GM18517 (cell line): ENCODE measurements at regions not wholly inside any gene's neighbourhood (a gene's known extent, or its start where the extent isn't known, plus 50 kb on each side); places are given as distances from the start of the nearest gene placed in this dataset.

ENCODE experiments used
- ATAC-seq: cut with Tn5 transposase; IDR thresholded peaks from one replicate; pipeline ENCODE4 v1.9.1; 2021; ENCODE audit warnings: mild to moderate bottlenecking, moderate library complexity; ENCODE audit not compliant: unreplicated experiment

DNA sequence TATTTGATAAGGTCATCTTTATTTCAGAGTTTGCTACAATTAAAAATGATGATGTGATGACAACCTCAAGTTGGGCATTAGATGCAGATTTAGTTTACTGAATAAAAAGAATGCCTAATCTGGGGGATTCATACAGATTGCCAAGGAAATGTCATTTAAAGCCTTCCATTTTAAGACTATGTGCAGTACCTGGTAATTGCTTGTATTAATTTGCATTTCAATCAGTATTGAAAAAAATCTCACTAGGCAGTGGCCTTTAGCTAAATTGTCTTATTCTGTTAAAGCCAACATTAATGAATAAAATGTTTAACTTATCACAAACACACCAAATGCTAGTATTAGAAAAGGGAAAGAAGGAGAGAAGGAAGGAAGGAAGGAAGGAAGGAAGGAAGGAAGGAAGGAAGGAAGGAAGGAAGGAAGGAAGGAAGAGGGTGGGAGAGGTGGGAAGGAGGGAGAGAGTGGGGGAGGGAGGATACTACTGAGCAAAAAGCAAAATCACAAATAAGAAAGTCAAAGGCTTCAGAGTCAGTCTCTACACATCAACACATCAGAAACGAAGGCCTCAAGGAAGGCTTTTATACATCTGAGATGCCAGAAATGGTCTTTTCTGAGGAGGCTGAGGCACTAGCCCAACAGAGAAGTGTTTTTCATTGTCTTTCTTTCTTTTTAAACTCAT lies 271.1 kb upstream of the CLEC14A start:
- ATAC-seq, result no peak

GRCh38 chr14:38524636-38525509 lies 269.0 kb upstream of the CLEC14A start:
- ATAC-seq, result no peak

DNA sequence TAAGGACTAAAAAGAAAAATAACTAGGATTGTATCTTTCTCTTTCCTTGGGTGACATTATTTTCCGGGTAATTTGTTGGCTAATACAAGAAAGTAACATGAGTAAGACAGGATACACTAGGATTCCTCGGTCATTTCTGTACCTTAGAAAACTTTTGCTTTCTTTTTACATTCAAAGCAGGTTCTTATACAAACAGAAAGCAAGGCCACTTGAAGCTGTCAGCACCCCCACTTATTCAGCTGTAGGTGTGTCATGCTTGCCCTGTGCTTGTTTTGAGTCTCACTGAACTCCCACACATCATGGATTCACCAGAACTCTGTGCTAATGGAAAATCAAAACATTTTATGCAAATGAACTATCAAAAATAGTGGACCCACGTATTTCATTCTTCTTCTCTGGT lies 266.8 kb upstream of the CLEC14A start:
- ATAC-seq, result no peak

DNA sequence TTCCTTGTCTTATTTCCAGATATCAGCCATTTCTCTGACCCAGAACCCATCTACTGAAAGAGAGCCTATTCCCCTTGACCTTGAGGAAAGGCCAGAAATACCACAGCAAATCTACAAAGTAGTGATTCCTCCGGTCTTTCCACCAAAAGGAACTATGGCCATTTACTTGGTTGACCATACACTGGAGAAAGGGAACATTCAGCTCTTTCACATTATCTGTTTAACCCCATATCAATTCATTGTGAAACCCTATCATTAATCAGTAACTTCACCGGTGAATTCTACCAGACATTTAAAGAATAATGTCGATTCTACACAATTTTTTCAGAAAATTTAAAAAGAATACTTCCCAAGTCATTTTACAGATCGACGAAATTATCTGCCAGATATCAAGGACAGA lies 265.7 kb upstream of the CLEC14A start:
- ATAC-seq, result no peak

DNA sequence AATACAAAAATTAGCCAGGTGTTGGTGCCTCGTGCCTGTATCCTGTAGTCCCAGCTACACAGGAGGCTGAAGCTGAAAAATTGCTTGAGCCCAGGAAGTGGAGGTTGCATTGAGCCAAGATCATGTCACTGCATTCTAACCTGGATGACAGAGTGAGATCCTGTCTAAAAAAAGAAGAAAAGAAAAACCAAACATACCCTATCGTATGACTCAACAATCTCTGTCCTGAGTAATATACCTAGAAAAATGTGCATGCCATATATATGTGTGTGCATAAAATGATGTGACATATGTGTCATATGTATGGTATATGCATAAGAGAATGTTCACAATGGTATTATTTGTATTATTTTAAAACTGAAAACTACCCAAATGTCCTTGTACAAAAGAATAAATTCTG lies 261.5 kb upstream of the CLEC14A start:
- no peak for ATAC-seq

DNA sequence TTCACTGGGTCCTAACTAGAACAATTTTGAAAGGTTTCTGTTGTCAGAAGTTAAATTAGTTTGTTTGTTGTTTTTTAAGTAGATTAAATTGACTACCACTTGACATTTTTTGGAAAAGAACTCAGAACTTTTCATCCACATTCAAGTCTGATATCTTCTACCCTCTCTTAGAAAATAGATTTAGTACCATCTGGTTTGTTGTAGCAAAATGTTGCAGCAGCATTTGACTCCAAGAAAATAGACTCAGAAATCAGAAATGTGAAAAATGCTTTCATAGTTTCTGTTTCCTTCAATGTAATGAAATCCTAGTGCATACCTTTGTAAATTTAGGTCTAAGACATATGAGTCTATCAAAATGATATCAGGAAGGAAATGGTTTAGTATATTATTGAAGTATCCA lies 256.3 kb upstream of the CLEC14A start:
- no peak for ATAC-seq

GRCh38 chr14:38507299-38507698 lies 251.4 kb upstream of the CLEC14A start:
- no peak for ATAC-seq

- no peak for ATAC-seq
These were observed 250.0 kb upstream of the CLEC14A start for GRCh38 chr14:38505973-38506249.

GRCh38 chr14:38505221-38505972 lies 249.5 kb upstream of the CLEC14A start:
- ATAC-seq, result no peak

DNA sequence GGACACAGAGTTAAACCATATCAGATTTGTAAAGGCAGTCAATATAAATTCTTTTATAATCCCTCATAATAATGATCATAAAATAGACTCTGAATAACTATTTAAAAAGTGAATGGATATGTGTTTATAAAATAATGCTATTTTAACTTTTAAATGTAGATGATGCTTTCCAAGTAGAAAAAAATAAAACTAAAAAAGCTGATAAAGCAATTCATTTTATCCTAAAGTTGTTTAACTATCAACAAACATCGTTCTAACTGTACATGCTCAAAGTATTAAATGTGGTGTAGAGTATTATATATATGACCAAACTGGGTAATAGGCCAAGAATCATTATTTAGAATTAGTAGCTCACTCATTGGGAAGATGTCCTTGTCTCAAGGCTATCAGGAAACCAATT lies 248.3 kb upstream of the CLEC14A start:
- ATAC-seq, result no peak

DNA sequence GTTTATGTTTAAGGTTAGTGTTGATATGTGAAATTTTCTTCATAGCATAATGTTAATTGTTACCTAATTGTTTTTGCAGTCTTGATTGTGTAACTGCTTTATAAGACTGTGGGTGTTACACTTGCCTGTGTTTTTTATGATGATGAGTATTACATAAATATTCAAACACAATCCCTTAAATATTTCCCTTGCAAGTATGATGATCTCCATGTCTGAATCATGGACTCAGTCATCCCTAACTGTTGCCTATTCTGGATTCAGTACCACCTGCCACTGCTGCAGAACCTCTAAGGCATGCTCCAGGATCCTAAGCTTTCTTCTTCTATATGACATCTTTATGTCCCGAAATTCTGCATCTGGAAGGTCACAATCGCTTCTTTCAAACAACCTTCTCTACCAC lies 246.3 kb upstream of the CLEC14A start:
- no peak for ATAC-seq

DNA sequence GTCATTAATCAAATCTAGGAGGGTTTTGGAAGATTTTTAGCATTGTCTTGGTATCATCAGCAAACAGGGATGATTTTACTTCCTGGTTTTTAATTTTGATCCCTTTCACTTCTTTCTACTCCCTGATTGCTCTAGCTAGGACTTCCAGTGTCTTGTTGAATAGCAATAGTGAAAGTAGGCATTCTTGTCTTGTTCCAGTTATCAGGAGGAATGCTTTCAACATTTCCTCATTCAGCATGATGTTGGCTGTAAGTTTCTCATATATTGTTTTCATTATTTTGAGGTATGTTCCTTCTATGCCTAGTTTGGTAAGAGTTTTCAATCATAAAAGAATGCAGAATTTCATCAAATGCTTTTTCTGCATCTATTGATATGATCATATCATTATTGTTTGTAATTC lies 244.2 kb upstream of the CLEC14A start:
- no peak for ATAC-seq

GRCh38 chr14:38496092-38496491 lies 240.2 kb upstream of the CLEC14A start:
- no peak for ATAC-seq

DNA sequence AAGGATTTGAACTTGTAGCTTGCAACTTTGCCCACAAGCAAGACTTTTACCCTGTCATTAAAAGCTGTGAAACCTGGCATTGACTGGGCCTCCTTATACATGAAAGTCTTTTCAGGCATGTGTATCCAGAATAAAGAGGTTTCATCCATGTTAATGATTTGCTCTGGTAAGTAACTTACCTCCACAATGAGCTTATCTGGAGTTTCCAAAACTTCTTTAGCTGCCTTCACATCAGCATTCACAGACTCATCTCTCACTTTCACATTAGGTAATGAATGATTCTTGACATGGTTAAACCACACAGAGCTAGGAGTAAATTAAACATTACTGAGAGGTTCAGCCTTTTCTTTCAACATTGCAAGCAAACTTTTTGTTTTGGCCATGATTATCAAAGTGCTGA lies 234.4 kb upstream of the CLEC14A start:
- no peak for ATAC-seq

- ATAC-seq, result no peak
These were observed 229.1 kb upstream of the CLEC14A start for GRCh38 chr14:38485026-38485425.

GRCh38 chr14:38481952-38482678 lies 226.2 kb upstream of the CLEC14A start:
- ATAC-seq, result no peak

DNA sequence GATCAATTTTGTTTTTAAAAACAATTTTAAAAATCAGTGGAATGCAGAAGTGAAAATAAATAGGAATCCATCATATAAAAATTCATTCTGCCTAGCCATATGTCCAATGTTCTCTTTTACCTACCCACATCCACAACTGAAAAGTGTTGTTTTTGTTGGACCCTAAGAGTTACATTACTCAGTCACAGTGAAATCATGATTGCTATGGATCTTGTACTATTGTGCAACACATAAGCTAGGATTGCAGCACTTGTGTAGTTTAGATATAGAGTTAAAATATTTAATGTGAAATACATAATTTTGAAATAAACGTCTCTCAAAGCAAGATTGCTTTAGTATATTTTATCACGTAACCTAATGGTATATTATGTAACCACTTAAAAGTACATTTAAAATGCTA lies 213.3 kb upstream of the CLEC14A start:
- no peak for ATAC-seq

DNA sequence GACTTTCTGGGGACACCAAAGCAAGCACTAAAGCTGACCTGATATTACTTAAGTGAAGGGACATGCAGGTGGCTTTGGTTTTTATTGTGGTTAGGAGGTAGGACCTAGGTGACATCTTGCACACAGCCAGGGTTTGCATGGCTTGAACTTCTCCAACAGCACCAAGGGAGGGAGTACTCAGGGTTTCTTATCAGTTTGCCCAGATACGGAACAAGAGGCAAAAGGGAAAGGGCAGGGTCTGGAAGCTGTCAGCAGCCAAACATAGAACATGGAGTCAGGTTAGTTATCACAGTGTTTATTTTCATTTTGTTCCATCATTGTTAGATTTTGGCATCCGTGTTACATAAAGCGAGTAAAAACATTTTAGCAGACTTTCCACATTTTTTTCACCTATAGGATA lies 186.3 kb upstream of the CLEC14A start:
- ATAC-seq, result no peak

GRCh38 chr14:38432186-38432585 lies 176.3 kb upstream of the CLEC14A start:
- ATAC-seq, result no peak

DNA sequence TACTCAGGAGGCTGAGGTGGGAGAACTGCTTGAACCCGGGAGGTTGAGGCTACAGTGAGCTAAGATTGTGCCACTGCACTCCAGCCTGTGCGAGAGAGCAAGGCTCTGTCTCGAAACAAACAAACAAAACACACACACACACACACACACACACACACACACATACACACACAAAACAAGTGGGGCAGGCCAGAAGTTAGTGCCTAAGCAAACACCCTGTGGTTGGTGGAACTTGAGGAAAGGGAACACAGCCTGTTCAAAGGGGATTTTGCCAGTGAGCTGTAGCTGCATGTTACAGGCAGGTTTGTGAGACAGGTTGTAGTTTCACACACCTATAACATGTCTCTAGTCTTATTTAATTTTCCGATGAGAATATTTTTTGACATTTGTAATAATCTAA lies 175.3 kb upstream of the CLEC14A start:
- no peak for ATAC-seq

GRCh38 chr14:38430522-38430921 lies 174.6 kb upstream of the CLEC14A start:
- no peak for ATAC-seq
